MCF 10A (cell line): ENCODE measurements at regions not wholly inside any gene's neighbourhood (a gene's known extent, or its start where the extent isn't known, plus 50 kb on each side); places are given as distances from the start of the nearest gene placed in this dataset.

Experiments used
- BruUV-seq: library from RNA; stranded (reverse); fragments of 400-500 nt; replicated peaks from 2 replicates; lab custom pipeline; 2021; lab: Mats Ljungman, UMichigan
- CTCF ChIA-PET: fragments of 300-600 bp; sonication (Branson Sonifier 250); formaldehyde crosslinking; extraction: SDS; loops from one replicate; lab custom pipeline; 2021; ENCODE audit warnings: antibody characterized with exemption, inconsistent platforms; lab: Yijun Ruan, JAX
- POLR2A ChIA-PET: fragments of 300-600, 350-650 bp; sonication (Branson Sonifier 250); formaldehyde crosslinking; extraction: SDS; loops from one replicate; lab custom pipeline; 2020; ENCODE audit warnings: antibody characterized with exemption, inconsistent platforms; lab: Yijun Ruan, JAX
- DNase-seq: peaks from one replicate; pipeline ENCODE4 v3.0.0-alpha.2; 2018; ENCODE audit not compliant: unreplicated experiment
- H3K27ac Mint-ChIP-seq: one replicate; pipeline ENCODE4 v1.8.0; 2022; ENCODE audit warnings: mild to moderate bottlenecking, low read depth, mixed read lengths; ENCODE audit not compliant: unreplicated experiment
- H3K27me3 Mint-ChIP-seq: one replicate; pipeline ENCODE4 v1.8.0; 2022; ENCODE audit warnings: mixed read lengths; ENCODE audit not compliant: insufficient read depth, unreplicated experiment
- H3K36me3 Mint-ChIP-seq: one replicate; pipeline ENCODE4 v1.8.0; 2022; ENCODE audit warnings: mild to moderate bottlenecking, moderate library complexity, mixed read lengths; ENCODE audit not compliant: insufficient read depth, unreplicated experiment
- H3K4me1 Mint-ChIP-seq: one replicate; pipeline ENCODE4 v1.8.0; 2022; ENCODE audit warnings: mixed read lengths; ENCODE audit not compliant: insufficient read depth, unreplicated experiment
- H3K4me3 Mint-ChIP-seq: one replicate; pipeline ENCODE4 v1.8.0; 2022; ENCODE audit warnings: mild to moderate bottlenecking, moderate library complexity, mixed read lengths; ENCODE audit not compliant: unreplicated experiment
- H3K9me3 Mint-ChIP-seq: one replicate; pipeline ENCODE4 v1.8.0; 2022; ENCODE audit warnings: mixed read lengths; ENCODE audit not compliant: unreplicated experiment
- intact Hi-C: fragments of 100-400 bp; cut with micrococcal nuclease; formaldehyde crosslinking; loops from 2 replicates; pipeline ENCODE4 v1.14.1; 2022
- TF ChIP-seq, protein P1 (sequence below): fragments of 200-600 bp; IDR thresholded peaks from one replicate; pipeline ENCODE4 v1.8.0; 2022; ENCODE audit warnings: antibody characterized with exemption, mild to moderate bottlenecking; ENCODE audit not compliant: unreplicated experiment

DNA sequence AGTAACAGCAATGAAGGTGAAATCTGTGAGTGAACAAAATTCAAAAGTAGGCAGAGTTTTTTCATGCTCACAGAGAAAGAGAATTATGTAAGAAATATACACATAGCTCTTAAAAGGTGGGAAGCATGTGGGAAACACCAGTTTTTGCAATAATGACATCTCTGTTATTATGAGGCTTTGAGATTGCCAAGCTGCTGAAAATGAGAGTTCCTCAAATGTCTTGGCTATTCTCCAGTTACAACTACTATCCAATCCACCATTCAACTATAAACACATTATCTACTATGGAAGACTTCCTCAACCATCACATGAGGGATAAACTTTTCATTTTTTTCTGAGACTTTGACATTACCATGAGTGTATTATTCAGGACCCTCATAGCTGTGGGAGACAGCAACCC, 420.8 kb upstream of the ACTBL2 start:
- Mint-ChIP-seq H3K4me3 (no peak overlapping the region), H3K36me3 (no peaks in the 10 kb centered on the region), H3K27me3 (no peaks in the 10 kb centered on the region), H3K9me3 (no peaks in the 10 kb centered on the region), H3K4me1 (no peaks in the 10 kb centered on the region), H3K27ac (no peak overlapping the region)
- BruUV-seq = no TSS peak
- intact Hi-C loops = no loop called here
- no peak for DNase-seq
- TF ChIP-seq, protein P1, sequence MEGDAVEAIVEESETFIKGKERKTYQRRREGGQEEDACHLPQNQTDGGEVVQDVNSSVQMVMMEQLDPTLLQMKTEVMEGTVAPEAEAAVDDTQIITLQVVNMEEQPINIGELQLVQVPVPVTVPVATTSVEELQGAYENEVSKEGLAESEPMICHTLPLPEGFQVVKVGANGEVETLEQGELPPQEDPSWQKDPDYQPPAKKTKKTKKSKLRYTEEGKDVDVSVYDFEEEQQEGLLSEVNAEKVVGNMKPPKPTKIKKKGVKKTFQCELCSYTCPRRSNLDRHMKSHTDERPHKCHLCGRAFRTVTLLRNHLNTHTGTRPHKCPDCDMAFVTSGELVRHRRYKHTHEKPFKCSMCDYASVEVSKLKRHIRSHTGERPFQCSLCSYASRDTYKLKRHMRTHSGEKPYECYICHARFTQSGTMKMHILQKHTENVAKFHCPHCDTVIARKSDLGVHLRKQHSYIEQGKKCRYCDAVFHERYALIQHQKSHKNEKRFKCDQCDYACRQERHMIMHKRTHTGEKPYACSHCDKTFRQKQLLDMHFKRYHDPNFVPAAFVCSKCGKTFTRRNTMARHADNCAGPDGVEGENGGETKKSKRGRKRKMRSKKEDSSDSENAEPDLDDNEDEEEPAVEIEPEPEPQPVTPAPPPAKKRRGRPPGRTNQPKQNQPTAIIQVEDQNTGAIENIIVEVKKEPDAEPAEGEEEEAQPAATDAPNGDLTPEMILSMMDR = no peak
- CTCF ChIA-PET = interaction anchor here (0.5 to 1.2 kb wide), 2 partner anchors 16 to 144 kb away, joined by 4 to 5 read pairs; no protein-coding TSS in a partner anchor
- POLR2A ChIA-PET = no interaction called here

DNA sequence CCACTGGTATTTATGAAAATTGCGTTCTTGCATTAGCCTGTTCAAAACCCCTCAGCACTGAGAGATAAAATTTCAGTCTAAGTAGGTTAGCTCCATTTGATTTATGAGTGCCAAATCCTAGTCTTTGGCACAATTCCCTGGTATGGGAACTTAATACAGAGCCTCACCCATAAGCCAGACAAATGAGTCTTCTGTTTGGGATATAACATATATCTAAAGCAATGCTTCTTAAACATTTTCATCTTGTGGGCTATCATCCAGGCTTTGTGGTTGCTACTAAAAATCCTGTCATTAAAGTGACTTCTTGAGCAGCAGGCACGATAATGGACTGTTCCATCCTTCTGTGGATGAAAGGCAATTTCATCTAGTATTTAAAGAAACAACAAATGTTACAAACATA, 419.5 kb upstream of the ACTBL2 start:
- H3K27me3 Mint-ChIP-seq = no peaks in the 10 kb centered on the region
- ChIA-PET CTCF (interaction anchor here (0.6 kb wide), 1 partner anchor 606 kb away, joined by 3 read pairs; no protein-coding TSS in a partner anchor), POLR2A (no interaction called here)
- no peaks in the 10 kb centered on the region for H3K4me1 Mint-ChIP-seq
- no peak for DNase-seq
- no peaks in the 10 kb centered on the region for H3K36me3 Mint-ChIP-seq
- no TSS peak for BruUV-seq
- H3K9me3 Mint-ChIP-seq = no peaks in the 10 kb centered on the region
- TF ChIP-seq, protein P1 = no peak
- intact Hi-C loops = no loop called here
- no peak overlapping the region for H3K4me3 Mint-ChIP-seq
- H3K27ac Mint-ChIP-seq = no peak overlapping the region

DNA sequence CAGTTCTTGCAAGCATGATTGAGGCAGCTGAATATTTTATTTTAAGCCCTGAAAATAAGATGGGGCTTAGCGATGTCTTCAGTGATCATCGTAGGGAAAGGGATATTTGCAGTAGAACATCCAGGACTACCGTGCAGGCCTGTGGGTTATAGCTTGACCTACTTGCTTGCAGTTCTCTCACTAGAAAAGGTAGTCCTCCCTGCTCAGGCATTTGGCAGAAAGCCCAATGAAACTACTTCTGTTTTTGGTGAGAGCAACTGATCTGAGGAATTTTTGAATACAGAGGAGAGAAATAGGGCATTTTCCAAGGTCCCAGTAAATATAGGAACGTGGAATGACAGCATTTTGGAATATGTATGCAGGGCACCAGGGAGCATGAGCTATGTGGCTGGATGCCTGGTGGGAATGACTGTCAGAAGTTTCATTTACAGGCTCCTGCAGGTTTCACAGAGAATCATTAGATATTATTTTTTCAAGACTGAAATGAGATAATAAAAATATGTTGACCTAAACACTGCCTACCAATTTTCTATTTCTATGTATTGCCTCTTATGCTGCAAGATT, 417.9 kb upstream of the ACTBL2 start:
- Mint-ChIP-seq H3K4me3 (no peak overlapping the region), H3K27ac (no peak overlapping the region), H3K9me3 (no peaks in the 10 kb centered on the region), H3K27me3 (no peaks in the 10 kb centered on the region), H3K36me3 (no peaks in the 10 kb centered on the region), H3K4me1 (no peaks in the 10 kb centered on the region)
- POLR2A ChIA-PET = interaction anchor here (0.8 to 1.2 kb wide), 3 partner anchors 10 to 558 kb away, joined by 3 to 7 read pairs (median 6); no protein-coding TSS in a partner anchor
- no peak for DNase-seq
- CTCF ChIA-PET = interaction anchor here (0.9 to 1.3 kb wide), 2 partner anchors 11 to 13 kb away, joined by 3 to 5 read pairs; no protein-coding TSS in a partner anchor
- intact Hi-C loops = no loop called here
- TF ChIP-seq, protein P1 = no peak
- BruUV-seq = no TSS peak

DNA sequence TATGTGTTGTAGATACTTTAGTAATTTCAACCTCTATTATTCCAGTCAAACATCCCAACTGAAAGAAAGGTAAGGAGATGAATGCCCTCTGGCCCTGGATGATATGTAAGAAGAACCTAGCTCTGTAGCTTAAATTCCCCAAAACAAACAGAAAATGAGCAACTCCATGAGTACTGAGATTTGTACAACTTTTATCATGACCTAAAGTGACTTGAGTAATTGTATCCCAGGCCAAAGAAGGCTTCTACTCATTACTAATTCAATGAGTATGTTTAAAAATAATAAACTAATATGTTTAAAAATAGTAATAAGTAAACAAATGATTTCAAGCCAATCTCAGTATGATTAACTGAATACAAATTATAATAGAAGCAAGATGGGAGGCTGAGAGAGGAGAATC, 414.0 kb upstream of the ACTBL2 start:
- H3K27ac Mint-ChIP-seq = no peak overlapping the region
- no peaks in the 10 kb centered on the region for H3K27me3 Mint-ChIP-seq
- no peak overlapping the region for H3K4me3 Mint-ChIP-seq
- DNase-seq = no peak
- intact Hi-C loops = no loop called here
- BruUV-seq = no TSS peak
- ChIA-PET POLR2A (interaction anchor here (0.6 to 0.9 kb wide), 2 partner anchors 25 to 560 kb away, joined by 3 read pairs; no protein-coding TSS in a partner anchor), CTCF (interaction anchor here (1.4 kb wide), 1 partner anchor 565 kb away, joined by 3 read pairs; no protein-coding TSS in a partner anchor)
- TF ChIP-seq, protein P1 = no peak
- H3K36me3 Mint-ChIP-seq = no peaks in the 10 kb centered on the region
- peaks cover 6% of the 10 kb centered on the region for H3K4me1 Mint-ChIP-seq
- H3K9me3 Mint-ChIP-seq = no peaks in the 10 kb centered on the region
